CD1c-positive myeloid dendritic cell (primary cell): ENCODE measurements at regions not wholly inside any gene's neighbourhood (a gene's known extent, or its start where the extent isn't known, plus 50 kb on each side); places are given as distances from the start of the nearest gene placed in this dataset.

Experiments
- DNase-seq: peaks from one replicate; pipeline ENCODE4 v3.0.0-alpha.2; 2016; ENCODE audit errors: extremely low spot score

- peak; percentile 80 for DNase-seq
Measured at GRCh38 chr4:169810325-169811323, 52.9 kb upstream of the HPF1 start.

DNA sequence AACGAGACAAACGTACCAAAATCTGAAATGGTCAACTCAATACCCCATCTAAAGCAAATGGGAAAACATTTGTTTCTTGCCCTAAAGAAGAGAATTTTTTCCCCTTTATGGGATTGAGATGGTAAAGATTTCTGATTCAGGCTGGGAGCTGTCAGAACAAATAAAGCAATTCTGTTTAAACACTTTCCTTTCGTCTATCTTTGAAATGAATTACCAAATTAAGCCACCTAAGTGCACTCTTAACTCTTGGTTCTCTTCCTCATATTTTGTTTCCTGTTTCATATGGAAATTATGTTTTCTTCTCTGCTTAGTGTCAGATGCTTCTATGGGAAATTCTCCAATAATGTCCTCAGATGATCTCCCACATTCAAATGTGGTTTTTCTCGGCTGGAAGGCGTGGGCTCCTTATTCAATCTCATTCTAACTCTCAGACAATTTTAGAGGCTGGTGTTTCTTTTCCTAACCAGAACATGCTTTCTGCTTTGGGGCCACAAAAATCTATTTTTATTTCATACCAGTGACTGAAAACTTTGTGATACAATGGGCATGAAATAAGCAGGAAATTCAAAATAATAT is 50.3 kb upstream of the HPF1 start:
- no peak for DNase-seq
